ENCODE measurements at regions not wholly inside any gene's neighbourhood (a gene's known extent, or its start where the extent isn't known, plus 50 kb on each side); places are given as distances from the start of the nearest gene placed in this dataset.

- DNase-seq, result no peak
Measured at GRCh38 chr4:56286763-56287162, 100.5 kb downstream of the AASDH start.

DNA sequence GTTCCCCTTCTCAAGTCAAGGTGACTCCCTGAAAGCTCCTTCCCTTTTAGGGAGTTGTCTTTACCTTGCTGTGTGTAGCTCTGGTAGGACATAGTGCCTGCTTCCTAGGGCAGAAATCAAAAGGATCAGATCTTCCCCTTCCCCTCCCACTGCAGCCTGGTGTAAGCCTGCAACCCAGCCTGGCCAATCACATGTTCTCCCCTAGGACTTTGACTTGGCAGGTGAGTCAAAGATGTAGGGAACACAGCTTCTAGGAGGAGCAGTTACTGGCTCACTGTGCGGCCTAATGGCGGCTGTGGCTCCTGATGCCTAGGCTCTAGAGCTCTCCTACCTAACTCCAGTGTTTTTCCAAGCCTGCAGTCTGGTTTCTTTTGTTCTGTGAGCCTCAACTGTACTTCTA is 103.9 kb downstream of the AASDH start:
- no peak for DNase-seq

DNA sequence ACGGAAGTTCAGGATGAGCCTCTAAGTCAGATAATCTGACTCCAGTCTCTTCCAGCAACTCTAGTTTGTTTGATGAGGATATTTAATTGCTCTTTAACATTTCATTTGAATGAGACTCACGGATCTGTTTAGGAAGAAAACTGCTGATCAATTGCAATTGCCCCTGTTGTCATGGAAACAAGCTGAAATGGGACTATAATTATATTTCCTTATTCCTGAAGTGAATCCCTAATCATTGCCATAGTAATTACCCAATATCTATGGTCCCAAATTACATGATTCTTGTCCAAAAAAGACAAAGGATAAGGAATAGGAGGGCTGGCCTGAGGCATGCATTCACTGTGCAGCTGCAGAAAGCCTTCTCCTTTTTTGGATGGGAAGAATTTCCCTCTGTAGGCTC is 105.3 kb downstream of the AASDH start:
- DNase-seq, result no peak

- no peak for DNase-seq
Measured at GRCh38 chr4:56276547-56276946, 110.7 kb downstream of the AASDH start.

DNA sequence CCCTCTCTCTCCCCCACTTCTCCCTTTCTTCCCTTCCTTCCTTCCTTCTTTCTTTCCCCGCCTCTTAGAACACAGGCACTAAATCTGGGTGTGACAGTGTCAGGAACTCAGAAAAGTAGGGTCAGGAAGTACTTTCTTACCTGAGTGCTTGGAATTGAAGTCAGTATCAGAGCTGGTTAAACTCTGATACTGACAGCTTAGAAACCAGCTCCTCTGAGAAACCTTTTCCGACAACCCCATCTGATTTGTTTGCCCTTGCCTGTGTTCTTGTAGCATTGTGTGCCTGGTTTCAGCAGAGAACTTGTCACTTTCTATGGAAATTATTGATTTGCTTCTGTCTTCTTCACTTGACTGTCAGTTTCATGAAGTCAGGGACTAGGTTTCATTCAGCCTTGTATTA is 113.9 kb downstream of the AASDH start:
- DNase-seq, result no peak

- DNase-seq, result no peak
Measured at GRCh38 chr4:56272927-56273326, 114.4 kb downstream of the AASDH start.

DNA sequence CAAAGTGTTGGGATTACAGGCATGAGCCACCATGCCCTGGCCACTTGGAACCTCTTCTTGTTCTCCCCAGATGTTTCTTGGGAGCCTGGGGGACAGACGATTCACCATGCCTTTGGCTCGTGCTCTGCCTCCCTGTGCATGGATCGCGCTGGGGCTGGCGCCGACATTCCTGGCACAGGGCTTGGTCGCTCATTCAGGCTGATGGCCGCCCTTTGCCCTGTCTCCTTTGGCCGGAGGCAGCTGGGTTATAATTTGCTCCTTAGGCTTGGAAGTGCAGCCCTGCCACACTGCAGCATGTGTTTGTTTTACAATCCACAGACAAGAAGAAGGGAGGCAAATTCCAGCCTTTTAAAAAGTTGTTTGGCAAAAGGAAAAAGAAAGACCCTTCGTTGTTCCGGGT is 115.3 kb downstream of the AASDH start:
- no peak for DNase-seq

- no peak for DNase-seq
Measured at GRCh38 chr4:56271131-56271530, 116.2 kb downstream of the AASDH start.

GRCh38 chr4:56267558-56267957 is 119.7 kb downstream of the AASDH start:
- DNase-seq, result no peak

DNA sequence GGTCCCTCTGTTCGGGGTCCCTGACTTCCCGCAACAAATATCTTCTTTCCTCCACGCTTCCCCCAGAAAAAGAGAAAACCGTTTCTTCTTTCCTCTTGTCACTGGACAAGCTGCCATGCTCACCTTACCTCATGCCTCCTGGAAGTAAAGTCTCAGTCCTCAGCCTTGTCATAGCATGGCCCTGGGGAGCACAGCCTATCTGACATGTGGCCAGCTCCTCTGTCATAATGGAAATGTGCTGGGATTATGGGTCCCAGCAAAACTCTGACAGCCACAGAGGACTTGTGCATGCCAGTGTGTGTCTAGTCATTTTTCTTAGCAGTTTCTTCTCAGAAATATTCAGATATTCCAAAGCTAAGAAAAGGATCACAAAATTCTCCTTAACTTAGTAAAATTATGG is 122.4 kb downstream of the AASDH start:
- DNase-seq, result no peak

DNA sequence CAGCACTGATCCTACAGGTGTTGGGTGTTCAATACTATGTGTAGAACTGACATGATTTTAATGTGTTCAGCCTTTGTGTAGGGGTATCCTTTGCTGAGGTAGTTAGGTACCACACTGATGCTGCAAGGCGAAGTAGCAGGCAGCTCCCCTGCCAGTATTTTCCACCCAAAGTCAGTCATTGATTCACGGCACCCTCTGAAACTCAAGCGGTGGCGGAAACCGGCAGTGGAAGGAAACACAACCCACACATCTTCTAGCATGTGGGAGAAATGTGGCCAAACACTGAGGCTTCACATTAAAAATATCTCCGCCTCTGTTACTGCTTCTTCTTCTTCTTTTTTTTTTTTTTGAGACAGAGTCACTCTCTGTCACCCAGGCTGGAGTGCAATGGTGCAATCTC is 126.3 kb downstream of the AASDH start:
- no peak for DNase-seq

DNA sequence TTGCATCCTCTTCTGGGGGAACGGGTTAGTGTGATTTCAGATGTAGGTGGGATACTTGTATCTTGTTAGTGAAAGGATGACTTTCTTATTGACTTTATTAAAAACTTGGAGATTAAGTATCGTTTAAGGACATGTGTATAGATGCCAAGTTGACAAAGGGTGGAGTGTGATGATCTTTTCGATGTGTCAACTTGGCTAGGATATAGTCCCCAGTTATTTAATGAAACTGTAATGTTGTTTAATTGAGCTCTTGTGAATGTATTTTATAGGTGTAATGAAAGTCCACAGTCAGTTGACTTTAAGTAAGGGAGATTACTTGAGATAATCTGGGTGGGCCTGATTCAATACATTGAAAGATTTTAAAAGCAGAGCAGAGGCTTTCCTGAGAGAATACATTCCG is 127.0 kb downstream of the AASDH start:
- no peak for DNase-seq

GRCh38 chr4:56259655-56260054 is 127.6 kb downstream of the AASDH start:
- no peak for DNase-seq

DNA sequence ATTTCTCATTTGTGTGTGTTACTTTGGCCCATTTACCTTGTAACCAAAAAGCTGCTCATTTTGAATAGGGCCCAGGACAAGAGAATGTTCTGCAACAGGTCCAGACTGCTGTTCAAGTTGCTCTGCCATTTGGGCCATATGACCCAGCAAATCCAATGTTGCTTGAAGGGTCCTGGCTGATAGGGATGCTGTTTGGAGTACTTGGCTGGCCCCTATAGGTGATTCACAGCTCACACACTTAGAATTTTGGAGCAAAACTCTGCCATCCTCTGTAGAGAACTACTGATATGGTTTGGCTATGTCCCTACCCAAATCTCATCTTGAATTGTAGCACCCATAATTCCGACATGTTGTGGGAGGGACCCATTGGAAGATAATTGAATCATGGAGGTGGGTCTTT is 131.5 kb downstream of the AASDH start:
- no peak for DNase-seq

- no peak for DNase-seq
Measured at GRCh38 chr4:56253666-56254305, 133.5 kb downstream of the AASDH start.

DNA sequence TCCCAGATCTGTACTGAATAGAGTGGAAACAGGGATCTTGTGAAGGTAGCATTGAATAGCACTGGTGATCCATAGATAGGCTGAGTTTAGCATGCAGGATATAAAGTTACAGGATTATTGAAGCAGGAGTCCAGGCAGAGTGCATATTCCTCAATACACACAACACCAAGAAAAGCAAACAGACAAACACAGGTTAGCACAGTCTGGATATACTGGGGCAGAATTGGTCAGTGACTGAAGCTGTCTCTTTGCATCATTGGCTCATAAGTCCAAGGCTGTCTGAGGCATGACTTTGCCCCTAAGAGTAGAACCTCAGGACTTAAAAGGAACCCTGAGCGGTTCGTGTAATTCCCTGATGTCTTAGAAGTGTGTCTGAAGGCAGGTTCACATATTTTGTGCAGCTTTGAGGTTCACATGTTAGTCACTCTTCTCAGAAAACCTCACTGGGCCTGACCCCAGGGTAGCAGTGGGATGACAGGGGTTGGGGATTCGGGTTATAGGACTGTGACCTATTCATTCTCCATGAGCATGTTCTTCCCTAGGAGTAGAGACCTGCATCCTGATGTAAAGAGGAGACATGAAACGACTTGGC is 134.6 kb downstream of the AASDH start:
- DNase-seq, result no peak

DNA sequence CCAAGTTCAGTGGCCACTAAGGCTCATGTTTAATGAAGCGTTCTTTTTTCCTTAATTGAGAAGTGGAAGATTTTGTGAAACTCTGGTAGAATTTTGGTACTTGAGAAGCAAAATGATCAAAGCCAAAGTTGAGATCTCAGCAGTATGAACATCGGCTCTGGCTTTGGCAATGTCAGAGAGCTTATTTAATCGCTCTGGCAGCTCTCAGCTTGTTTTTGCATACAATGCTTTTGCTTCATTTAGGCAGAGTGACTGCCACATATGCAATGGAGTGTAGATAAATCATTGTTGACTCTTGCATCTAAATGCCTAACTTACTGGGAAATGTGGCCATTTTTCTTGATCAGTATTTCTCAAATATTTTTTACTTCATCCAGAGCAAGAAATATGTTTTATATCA is 135.7 kb downstream of the AASDH start:
- DNase-seq, result no peak

GRCh38 chr4:56250776-56251175 is 136.5 kb downstream of the AASDH start:
- no peak for DNase-seq

- DNase-seq, result no peak
Measured at GRCh38 chr4:56247646-56248045, 139.6 kb downstream of the AASDH start.

DNA sequence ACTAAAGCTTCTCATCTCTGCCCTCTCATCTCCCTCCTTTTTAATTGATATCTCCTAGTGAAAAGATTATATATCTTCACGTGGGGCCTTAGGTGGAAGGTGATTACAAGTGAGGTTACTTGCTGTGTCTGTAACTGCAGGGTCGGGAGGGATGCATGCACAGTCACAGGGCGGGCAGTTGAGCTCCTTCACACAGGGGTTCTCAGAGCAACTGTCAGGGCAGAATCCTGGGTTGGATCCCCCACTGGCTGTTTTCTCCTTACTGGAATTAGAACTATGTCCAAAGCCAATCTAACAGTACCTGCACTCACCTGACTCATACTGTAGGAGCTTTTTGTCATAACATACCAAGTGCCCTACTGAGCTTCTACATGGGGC is 141.1 kb downstream of the AASDH start:
- no peak for DNase-seq

- DNase-seq, result no peak
Measured at GRCh38 chr4:56245547-56246232, 141.6 kb downstream of the AASDH start.

DNA sequence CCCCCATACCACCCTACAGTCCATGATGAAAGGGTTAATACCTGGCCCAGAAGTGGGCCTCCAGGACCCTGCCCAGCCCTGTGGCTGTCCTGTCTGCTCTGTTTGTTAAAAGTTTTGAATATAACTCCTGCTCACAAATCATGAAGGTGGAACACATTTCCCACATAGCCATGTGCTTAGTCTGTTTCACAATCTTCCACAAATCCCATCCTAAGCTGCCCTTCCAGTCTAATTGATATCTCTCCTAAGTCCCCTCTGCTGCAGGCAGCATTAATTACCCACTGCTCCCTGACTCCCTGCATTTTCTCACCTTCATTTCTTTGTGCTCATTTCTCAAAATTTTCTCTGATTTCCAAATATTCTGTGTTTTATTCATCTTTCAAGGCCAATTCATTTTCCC is 142.6 kb downstream of the AASDH start:
- no peak for DNase-seq

- no peak for DNase-seq
Measured at GRCh38 chr4:56243107-56243506, 144.2 kb downstream of the AASDH start.

DNA sequence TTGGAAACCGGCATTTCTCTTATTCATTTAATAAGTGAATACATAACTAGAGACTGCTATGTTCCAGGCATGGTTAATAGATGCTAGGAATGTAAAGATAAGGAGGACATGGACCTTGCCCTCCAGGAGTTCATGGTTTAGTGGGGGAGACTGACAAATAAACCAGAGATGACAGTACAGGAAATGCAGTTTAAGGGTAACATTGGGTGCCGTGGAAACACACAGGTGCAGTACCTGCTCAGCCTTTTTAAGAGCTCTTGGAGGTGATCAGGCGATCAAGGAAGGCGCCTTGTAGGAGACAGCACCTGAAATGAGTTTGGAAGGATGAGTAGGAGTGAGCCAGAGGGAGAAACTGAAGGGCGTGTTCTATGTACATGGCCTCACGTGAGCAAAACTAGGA is 145.8 kb downstream of the AASDH start:
- DNase-seq, result no peak

All from NCI-H1092 (cell line).